Urinary bladder (tissue), 1 donor: ENCODE measurements at regions not wholly inside any gene's neighbourhood (a gene's known extent, or its start where the extent isn't known, plus 50 kb on each side); places are given as distances from the start of the nearest gene placed in this dataset. TPM values are rescaled to one million over a fixed set of nuclear protein-coding genes. Genes with fewer than 3 reads are reported as not detected.

Experiments used
- small RNA-seq: library from RNA; depleted of rRNA; stranded (forward); fragments of <200 nt; gene quantifications from one replicate; pipeline ENCODE3, GENCODE V24; 2014

Small RNAs in the stretch of these regions (small RNA-seq; reads per million reads assigned to genes)
- not detected for gene MIR1202
- not detected for gene RNU7-152P
- not detected for gene SNORD28B
